Natural killer cell (primary cell): ENCODE measurements at regions not wholly inside any gene's neighbourhood (a gene's known extent, or its start where the extent isn't known, plus 50 kb on each side); places are given as distances from the start of the nearest gene placed in this dataset.
"Not testable (repeated sequence)": the region's sequence is repeated elsewhere in the genome, so short reads cannot be mapped to it uniquely, and the experiment has no call there.

Source experiments
- ATAC-seq, 3 donors: fragments of 150-1000 bp in 2 of 3; fragments of 200-7000 bp in 1 of 3; cut with Tn5 transposase; 1 replicate in 1 of 3; 2 replicates in 2 of 3; pipeline ENCODE4 v1.10.0; 2021; ENCODE audit warnings: mild to moderate bottlenecking in 2 of 3, moderate library complexity in 2 of 3
- DNase-seq, 2 donors: peaks; one replicate each; pipeline versions ENCODE4 v3.0.0 to v3.0.0-alpha.2; 2013 to 2021; ENCODE audit warnings: mixed read lengths in 1 of 2
- H3K27ac ChIP-seq: one replicate; pipeline ENCODE4 v1.5.1; 2013; ENCODE audit warnings: mild to moderate bottlenecking, low read length
- H3K27me3 ChIP-seq: one replicate; pipeline ENCODE4 v1.6.1; 2013; ENCODE audit warnings: low read length; ENCODE audit not compliant: control insufficient read depth, insufficient read depth
- H3K36me3 ChIP-seq: one replicate; pipeline ENCODE4 v1.6.1; 2013; ENCODE audit warnings: low read length; ENCODE audit not compliant: control insufficient read depth, insufficient read depth
- H3K4me1 ChIP-seq: one replicate; pipeline ENCODE4 v1.6.1; 2013; ENCODE audit warnings: low read length; ENCODE audit not compliant: control insufficient read depth, insufficient read depth
- H3K4me3 ChIP-seq: one replicate; pipeline ENCODE4 v1.5.1; 2013; ENCODE audit warnings: low read length
- H3K9me3 ChIP-seq: one replicate; pipeline ENCODE4 v1.6.1; 2013; ENCODE audit warnings: low read length; ENCODE audit not compliant: control insufficient read depth, insufficient read depth
- H3K27ac Mint-ChIP-seq, 2 donors: one replicate each; pipeline ENCODE4 v1.8.0; 2022; ENCODE audit warnings: mild to moderate bottlenecking in 2 of 2, mixed read lengths in 2 of 2, moderate library complexity in 1 of 2
- H3K27me3 Mint-ChIP-seq, 2 donors: one replicate each; pipeline ENCODE4 v1.8.0; 2022; ENCODE audit warnings: low read depth in 2 of 2, mixed read lengths in 2 of 2
- H3K36me3 Mint-ChIP-seq: one replicate; pipeline ENCODE4 v1.8.0; 2022; ENCODE audit warnings: mixed read lengths
- H3K4me1 Mint-ChIP-seq, 2 donors: one replicate each; pipeline ENCODE4 v1.8.0; 2022; ENCODE audit warnings: mixed read lengths in 2 of 2
- H3K4me3 Mint-ChIP-seq: one replicate; pipeline ENCODE4 v1.8.0; 2022; ENCODE audit warnings: mild to moderate bottlenecking, moderate library complexity, mixed read lengths
- H3K9me3 Mint-ChIP-seq, 2 donors: one replicate each; pipeline ENCODE4 v1.8.0; 2022; ENCODE audit warnings: mixed read lengths in 2 of 2
- CTCF ChIP-seq: fragments of 200-600 bp; IDR thresholded peaks from one replicate; pipeline ENCODE4 v1.8.0; 2022; ENCODE audit warnings: antibody characterized with exemption
- WGBS: methylation state at CpG from one replicate; pipeline ENCODE4 v1.1.7; 2013; ENCODE audit warnings: missing lambda C conversion rate; ENCODE audit not compliant: insufficient coverage; 5-methylcytosine and 5-hydroxymethylcytosine counted together
- intact Hi-C: fragments of 100-400 bp; cut with micrococcal nuclease; formaldehyde crosslinking; loops from one replicate; pipeline ENCODE4 v1.14.2; 2022

- no peak overlapping the region for H3K27ac ChIP-seq
- H3K4me1 ChIP-seq: no peaks in the 10 kb centered on the region
- Mint-ChIP-seq H3K27ac (no peak overlapping the region), H3K27me3 (no peaks in the 10 kb centered on the region), H3K9me3 (peaks cover 13 to 16% of the 10 kb centered on the region in 2 donors), H3K4me3 (no peak overlapping the region), H3K4me1 (no peaks in the 10 kb centered on the region), H3K36me3 (no peaks in the 10 kb centered on the region)
- WGBS: 50% methylated on average over 2 of the region's 2 CpGs
- intact Hi-C loops: no loop called here
- H3K9me3 ChIP-seq: no peaks in the 10 kb centered on the region
- DNase-seq (no peak), ATAC-seq (no peak)
- H3K27me3 ChIP-seq: no peaks in the 10 kb centered on the region
- no peak overlapping the region for H3K4me3 ChIP-seq
- TF ChIP-seq CTCF: no peak
- H3K36me3 ChIP-seq: no peaks in the 10 kb centered on the region
Measured at GRCh38 chr7:109638321-109638720, 1068.6 kb downstream of the DNAJB9 start.

- intact Hi-C loops: no loop called here
- H3K9me3 Mint-ChIP-seq: peaks cover 13 to 15% of the 10 kb centered on the region in 2 donors
- no peak for ATAC-seq
- Histone ChIP-seq H3K4me3 (no peak overlapping the region), H3K36me3 (no peaks in the 10 kb centered on the region), H3K27me3 (no peaks in the 10 kb centered on the region), H3K9me3 (no peaks in the 10 kb centered on the region), H3K4me1 (no peaks in the 10 kb centered on the region), H3K27ac (no peak overlapping the region)
- H3K27me3 Mint-ChIP-seq: no peaks in the 10 kb centered on the region
- H3K27ac Mint-ChIP-seq: no peak overlapping the region
- no peaks in the 10 kb centered on the region for H3K36me3 Mint-ChIP-seq
- H3K4me3 Mint-ChIP-seq: no peak overlapping the region
- no peaks in the 10 kb centered on the region for H3K4me1 Mint-ChIP-seq
- TF ChIP-seq CTCF: no peak
- no peak for DNase-seq
Measured at GRCh38 chr7:109639561-109639960, 1069.9 kb downstream of the DNAJB9 start.

- H3K27ac ChIP-seq: no peak overlapping the region
- H3K27me3 Mint-ChIP-seq: no peaks in the 10 kb centered on the region
- H3K4me3 Mint-ChIP-seq: no peak overlapping the region
- no peaks in the 10 kb centered on the region for H3K4me1 ChIP-seq
- no peaks in the 10 kb centered on the region for H3K36me3 Mint-ChIP-seq
- H3K4me3 ChIP-seq: no peak overlapping the region
- no peaks in the 10 kb centered on the region for H3K27me3 ChIP-seq
- no peak for DNase-seq
- no peaks in the 10 kb centered on the region for H3K9me3 ChIP-seq
- peaks cover 12 to 18% of the 10 kb centered on the region in 2 donors for H3K9me3 Mint-ChIP-seq
- TF ChIP-seq CTCF: no peak
- H3K27ac Mint-ChIP-seq: no peak overlapping the region
- no peak for ATAC-seq
- H3K4me1 Mint-ChIP-seq: no peaks in the 10 kb centered on the region
- H3K36me3 ChIP-seq: no peaks in the 10 kb centered on the region
- WGBS: 88% methylated on average over 7 of the region's 7 CpGs
- intact Hi-C loops: no loop called here
Measured at GRCh38 chr7:109641445-109641844, 1071.8 kb downstream of the DNAJB9 start.

- TF ChIP-seq CTCF: no peak
- Mint-ChIP-seq H3K9me3 (peaks cover 12 to 13% of the 10 kb centered on the region in 2 donors), H3K4me1 (no peaks in the 10 kb centered on the region), H3K36me3 (no peaks in the 10 kb centered on the region), H3K27ac (no peak overlapping the region), H3K4me3 (no peak overlapping the region), H3K27me3 (no peaks in the 10 kb centered on the region)
- 86% methylated on average over 7 of the region's 7 CpGs for WGBS
- Histone ChIP-seq H3K27me3 (no peaks in the 10 kb centered on the region), H3K27ac (no peak overlapping the region), H3K9me3 (no peaks in the 10 kb centered on the region), H3K4me3 (no peak overlapping the region), H3K4me1 (no peaks in the 10 kb centered on the region), H3K36me3 (no peaks in the 10 kb centered on the region)
- intact Hi-C loops: no loop called here
- ATAC-seq (no peak), DNase-seq (no peak)
Measured at GRCh38 chr7:109646124-109646523, 1076.5 kb downstream of the DNAJB9 start.

- H3K4me3 Mint-ChIP-seq, H3K27ac Mint-ChIP-seq, H3K27me3 ChIP-seq, H3K27me3 Mint-ChIP-seq, ATAC-seq, H3K27ac ChIP-seq, H3K36me3 Mint-ChIP-seq, intact Hi-C loops, H3K9me3 ChIP-seq, DNase-seq, H3K4me1 ChIP-seq, H3K4me1 Mint-ChIP-seq, H3K4me3 ChIP-seq, H3K36me3 ChIP-seq: not testable (repeated sequence)
- 73% methylated on average over 5 of the region's 5 CpGs for WGBS
- H3K9me3 Mint-ChIP-seq: peaks cover 12 to 13% of the 10 kb centered on the region in 2 donors
Measured at GRCh38 chr7:109646594-109646993, 1076.9 kb downstream of the DNAJB9 start.

GRCh38 chr7:109647263-109647662 lies 1077.6 kb downstream of the DNAJB9 start:
- H3K27me3 Mint-ChIP-seq, H3K9me3 ChIP-seq, H3K27me3 ChIP-seq, H3K4me1 ChIP-seq, H3K4me3 Mint-ChIP-seq, H3K4me3 ChIP-seq, ATAC-seq, H3K36me3 Mint-ChIP-seq, H3K27ac Mint-ChIP-seq, H3K36me3 ChIP-seq, DNase-seq, H3K4me1 Mint-ChIP-seq, H3K27ac ChIP-seq, intact Hi-C loops: not testable (repeated sequence)
- 79% methylated on average over 2 of the region's 3 CpGs for WGBS
- peaks cover 12 to 13% of the 10 kb centered on the region in 2 donors for H3K9me3 Mint-ChIP-seq
